ENCODE measurements at regions not wholly inside any gene's neighbourhood (a gene's known extent, or its start where the extent isn't known, plus 50 kb on each side); places are given as distances from the start of the nearest gene placed in this dataset.

DNA sequence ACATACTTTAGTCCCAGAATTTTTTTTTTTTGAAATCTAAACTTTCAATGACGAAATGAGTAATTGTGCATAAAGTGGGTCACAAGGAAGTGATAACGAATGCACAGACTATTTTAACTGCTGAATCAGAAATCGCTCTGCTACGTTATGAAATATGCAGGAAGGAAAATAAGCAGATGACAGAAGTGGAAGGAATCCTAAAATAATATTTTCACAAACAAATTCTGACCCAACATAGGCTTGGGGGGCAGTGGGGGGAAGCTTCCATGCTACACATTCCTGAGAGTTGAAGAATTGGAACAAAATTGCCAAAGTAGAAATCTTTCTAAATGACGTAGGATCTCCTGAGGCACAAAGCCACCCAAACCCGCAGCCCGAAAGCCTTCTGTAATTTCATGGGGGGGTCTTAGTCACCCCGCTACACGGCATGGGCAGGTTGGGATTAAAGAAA lies 89.6 kb downstream of the ARF6 start:
- TF ChIP-seq, protein P1, sequence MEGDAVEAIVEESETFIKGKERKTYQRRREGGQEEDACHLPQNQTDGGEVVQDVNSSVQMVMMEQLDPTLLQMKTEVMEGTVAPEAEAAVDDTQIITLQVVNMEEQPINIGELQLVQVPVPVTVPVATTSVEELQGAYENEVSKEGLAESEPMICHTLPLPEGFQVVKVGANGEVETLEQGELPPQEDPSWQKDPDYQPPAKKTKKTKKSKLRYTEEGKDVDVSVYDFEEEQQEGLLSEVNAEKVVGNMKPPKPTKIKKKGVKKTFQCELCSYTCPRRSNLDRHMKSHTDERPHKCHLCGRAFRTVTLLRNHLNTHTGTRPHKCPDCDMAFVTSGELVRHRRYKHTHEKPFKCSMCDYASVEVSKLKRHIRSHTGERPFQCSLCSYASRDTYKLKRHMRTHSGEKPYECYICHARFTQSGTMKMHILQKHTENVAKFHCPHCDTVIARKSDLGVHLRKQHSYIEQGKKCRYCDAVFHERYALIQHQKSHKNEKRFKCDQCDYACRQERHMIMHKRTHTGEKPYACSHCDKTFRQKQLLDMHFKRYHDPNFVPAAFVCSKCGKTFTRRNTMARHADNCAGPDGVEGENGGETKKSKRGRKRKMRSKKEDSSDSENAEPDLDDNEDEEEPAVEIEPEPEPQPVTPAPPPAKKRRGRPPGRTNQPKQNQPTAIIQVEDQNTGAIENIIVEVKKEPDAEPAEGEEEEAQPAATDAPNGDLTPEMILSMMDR (IDR thresholded peaks at IDR 0.05 in 4 of 5, conservative IDR thresholded peaks at IDR 0.05 in 1 of 5) = no peak
- TF ChIP-seq POLR2A (IDR thresholded peaks at IDR 0.05) = no peak

Measured in gastrocnemius medialis (tissue), 4 donors.